SU-DHL-6 (cell line): ENCODE measurements at regions not wholly inside any gene's neighbourhood (a gene's known extent, or its start where the extent isn't known, plus 50 kb on each side); places are given as distances from the start of the nearest gene placed in this dataset.

ENCODE experiments used
- EZH2phosphoT487 ChIP-seq: fragments of 200-600 bp; sonication (generic), shearing (Covaris generic); conservative IDR thresholded peaks from 2 replicates; pipeline ENCODE4 v1.6.1; 2018; ENCODE audit warnings: mild to moderate bottlenecking, antibody characterized with exemption, low read length, moderate library complexity, mixed read lengths
- TF ChIP-seq, protein P1 (sequence below): fragments of 200-600 bp; sonication (generic); IDR thresholded peaks from one replicate; pipeline ENCODE4 v1.5.1; 2017; ENCODE audit warnings: antibody characterized with exemption, mild to moderate bottlenecking, low read length, moderate library complexity; ENCODE audit not compliant: insufficient read depth, poor library complexity, severe bottlenecking

DNA sequence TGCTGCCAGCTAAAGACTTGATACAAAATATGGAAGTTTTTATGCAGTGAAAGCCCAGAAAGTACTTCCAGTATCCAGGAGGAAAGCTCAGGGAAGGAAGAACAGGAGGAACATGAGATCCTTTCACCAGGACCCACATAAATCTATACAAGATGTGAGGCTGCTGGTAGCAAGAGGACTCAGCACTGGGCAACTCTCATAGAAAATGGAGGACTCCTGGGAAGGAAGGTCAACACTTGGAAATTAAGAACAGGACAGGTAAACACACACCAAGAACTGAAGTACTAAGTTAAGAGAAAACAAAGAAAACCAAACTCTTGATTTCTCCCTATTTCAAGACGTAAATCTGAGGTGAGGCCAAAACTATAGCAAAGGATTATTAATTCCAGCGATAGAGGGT is 220.5 kb upstream of the HSF2 start:
- TF ChIP-seq, protein P1, sequence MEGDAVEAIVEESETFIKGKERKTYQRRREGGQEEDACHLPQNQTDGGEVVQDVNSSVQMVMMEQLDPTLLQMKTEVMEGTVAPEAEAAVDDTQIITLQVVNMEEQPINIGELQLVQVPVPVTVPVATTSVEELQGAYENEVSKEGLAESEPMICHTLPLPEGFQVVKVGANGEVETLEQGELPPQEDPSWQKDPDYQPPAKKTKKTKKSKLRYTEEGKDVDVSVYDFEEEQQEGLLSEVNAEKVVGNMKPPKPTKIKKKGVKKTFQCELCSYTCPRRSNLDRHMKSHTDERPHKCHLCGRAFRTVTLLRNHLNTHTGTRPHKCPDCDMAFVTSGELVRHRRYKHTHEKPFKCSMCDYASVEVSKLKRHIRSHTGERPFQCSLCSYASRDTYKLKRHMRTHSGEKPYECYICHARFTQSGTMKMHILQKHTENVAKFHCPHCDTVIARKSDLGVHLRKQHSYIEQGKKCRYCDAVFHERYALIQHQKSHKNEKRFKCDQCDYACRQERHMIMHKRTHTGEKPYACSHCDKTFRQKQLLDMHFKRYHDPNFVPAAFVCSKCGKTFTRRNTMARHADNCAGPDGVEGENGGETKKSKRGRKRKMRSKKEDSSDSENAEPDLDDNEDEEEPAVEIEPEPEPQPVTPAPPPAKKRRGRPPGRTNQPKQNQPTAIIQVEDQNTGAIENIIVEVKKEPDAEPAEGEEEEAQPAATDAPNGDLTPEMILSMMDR: no peak
- no peak for TF ChIP-seq EZH2phosphoT487
